ENCODE measurements at regions not wholly inside any gene's neighbourhood (a gene's known extent, or its start where the extent isn't known, plus 50 kb on each side); places are given as distances from the start of the nearest gene placed in this dataset.
A peak's percentile ranks its signal among the peaks of the same experiment; 100 is the strongest.
"Not testable (repeated sequence)": the region's sequence is repeated elsewhere in the genome, so short reads cannot be mapped to it uniquely, and the experiment has no call there.

GRCh38 chr3:21962456-21962855 lies 211.4 kb upstream of the ZNF385D start:
- no peak overlapping the region for H3K4me3 ChIP-seq (ENCODE audit: low read length)
- TF ChIP-seq, protein P1, sequence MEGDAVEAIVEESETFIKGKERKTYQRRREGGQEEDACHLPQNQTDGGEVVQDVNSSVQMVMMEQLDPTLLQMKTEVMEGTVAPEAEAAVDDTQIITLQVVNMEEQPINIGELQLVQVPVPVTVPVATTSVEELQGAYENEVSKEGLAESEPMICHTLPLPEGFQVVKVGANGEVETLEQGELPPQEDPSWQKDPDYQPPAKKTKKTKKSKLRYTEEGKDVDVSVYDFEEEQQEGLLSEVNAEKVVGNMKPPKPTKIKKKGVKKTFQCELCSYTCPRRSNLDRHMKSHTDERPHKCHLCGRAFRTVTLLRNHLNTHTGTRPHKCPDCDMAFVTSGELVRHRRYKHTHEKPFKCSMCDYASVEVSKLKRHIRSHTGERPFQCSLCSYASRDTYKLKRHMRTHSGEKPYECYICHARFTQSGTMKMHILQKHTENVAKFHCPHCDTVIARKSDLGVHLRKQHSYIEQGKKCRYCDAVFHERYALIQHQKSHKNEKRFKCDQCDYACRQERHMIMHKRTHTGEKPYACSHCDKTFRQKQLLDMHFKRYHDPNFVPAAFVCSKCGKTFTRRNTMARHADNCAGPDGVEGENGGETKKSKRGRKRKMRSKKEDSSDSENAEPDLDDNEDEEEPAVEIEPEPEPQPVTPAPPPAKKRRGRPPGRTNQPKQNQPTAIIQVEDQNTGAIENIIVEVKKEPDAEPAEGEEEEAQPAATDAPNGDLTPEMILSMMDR (IDR thresholded peaks at IDR 0.05; ENCODE audit: insufficient read depth, low read depth, low read length, missing control alignments) = no peak
- no peak for DNase-seq (ENCODE audit: low read depth)

GRCh38 chr3:21966457-21966856 lies 215.4 kb upstream of the ZNF385D start:
- H3K4me3 ChIP-seq (ENCODE audit: low read length); DNase-seq (ENCODE audit: low read depth): not testable (repeated sequence)

- TF ChIP-seq, protein P1 (IDR thresholded peaks at IDR 0.05; ENCODE audit: insufficient read depth, low read depth, low read length, missing control alignments) = no peak
- H3K4me3 ChIP-seq (ENCODE audit: low read length) = no peak overlapping the region
- peak; percentile 54 for DNase-seq (ENCODE audit: low read depth)
Observed at GRCh38 chr3:21979706-21980105, 228.7 kb upstream of the ZNF385D start.

DNA sequence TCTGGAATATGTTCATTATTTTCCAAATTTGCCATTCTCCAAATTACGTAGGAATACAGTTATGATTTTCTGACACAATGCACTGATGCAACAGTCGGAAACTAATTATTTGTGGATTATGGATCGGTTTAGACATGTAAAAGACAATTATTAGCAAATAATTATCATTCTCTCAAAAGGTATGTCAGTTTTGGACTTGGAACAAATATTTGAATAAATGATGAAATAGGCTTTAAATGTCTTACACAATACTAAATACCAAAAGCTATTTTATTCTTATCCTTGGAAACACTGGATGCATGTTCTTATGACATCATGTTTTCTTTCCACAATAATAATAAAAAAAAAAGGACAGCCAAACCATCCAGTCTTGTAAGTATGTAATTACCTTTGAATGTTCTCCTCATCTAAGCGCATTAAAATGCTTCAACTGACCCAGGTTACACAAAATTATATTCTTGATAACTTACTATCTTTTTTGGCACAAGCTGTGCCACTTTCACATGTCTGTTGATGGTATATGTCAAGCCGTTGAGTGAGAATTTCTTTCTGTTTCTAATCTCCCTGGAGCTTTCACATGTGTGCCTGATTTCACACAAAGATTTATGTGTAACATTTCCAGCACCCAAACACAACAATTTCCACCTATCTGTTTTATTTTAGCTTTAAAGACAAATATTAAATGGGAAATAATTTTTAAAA lies 238.5 kb upstream of the ZNF385D start:
- no peak for DNase-seq (ENCODE audit: low read depth)
- H3K4me3 ChIP-seq (ENCODE audit: low read length) = no peak overlapping the region
- TF ChIP-seq, protein P1 (IDR thresholded peaks at IDR 0.05; ENCODE audit: insufficient read depth, low read depth, low read length, missing control alignments) = no peak

- DNase-seq (ENCODE audit: low read depth) = no peak
- TF ChIP-seq, protein P1 (IDR thresholded peaks at IDR 0.05; ENCODE audit: insufficient read depth, low read depth, low read length, missing control alignments) = no peak
- no peak overlapping the region for H3K4me3 ChIP-seq (ENCODE audit: low read length)
Observed at GRCh38 chr3:21991061-21991460, 240.1 kb upstream of the ZNF385D start.

DNA sequence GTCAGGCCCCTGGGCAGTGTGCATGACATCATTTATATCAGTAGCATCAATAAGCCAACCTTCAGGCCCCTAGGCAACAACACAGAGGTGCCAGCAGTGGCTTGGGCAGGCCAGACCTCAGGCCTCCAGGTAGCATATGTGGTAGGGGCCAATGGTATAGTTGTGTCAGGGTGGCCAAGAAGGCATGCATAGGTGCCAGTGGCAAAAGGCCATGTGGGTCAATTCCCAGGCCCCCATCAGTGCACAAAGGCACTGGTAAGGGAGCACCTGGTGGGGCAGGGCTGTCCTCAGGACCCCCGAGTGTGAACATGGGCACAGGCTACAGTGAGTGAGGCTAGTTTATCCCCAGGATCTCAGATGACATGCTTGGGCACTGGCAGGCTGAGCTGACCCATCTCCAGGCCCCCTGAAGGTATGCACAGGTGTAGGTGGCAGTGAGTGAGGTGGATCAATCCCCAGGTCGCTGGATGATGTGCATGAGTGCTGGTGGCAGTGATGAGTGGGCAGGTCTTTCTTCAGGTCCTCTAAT lies 244.1 kb upstream of the ZNF385D start:
- no peak overlapping the region for H3K4me3 ChIP-seq (ENCODE audit: low read length)
- TF ChIP-seq, protein P1 (IDR thresholded peaks at IDR 0.05; ENCODE audit: insufficient read depth, low read depth, low read length, missing control alignments) = no peak
- no peak for DNase-seq (ENCODE audit: low read depth)

DNA sequence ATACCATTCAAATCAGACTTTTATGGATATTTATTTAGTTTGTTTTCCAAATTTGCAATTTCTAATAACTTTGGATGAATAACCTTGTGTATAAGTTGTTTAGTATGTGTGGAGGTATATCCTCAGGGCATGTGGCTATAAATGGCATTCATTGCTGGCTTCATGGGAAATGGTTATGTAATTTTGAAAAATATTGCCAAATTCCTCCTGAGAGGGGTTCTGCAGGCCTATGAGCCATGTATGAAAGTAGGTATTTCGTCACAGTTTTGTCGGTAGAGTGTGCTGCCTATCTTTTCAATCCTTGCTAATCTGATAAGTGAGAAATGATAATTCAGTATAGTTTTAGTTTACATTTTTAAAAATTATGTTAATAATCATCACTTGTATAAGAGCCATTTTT lies 256.4 kb upstream of the ZNF385D start:
- TF ChIP-seq, protein P1 (IDR thresholded peaks at IDR 0.05; ENCODE audit: insufficient read depth, low read depth, low read length, missing control alignments) = no peak
- H3K4me3 ChIP-seq (ENCODE audit: low read length) = no peak overlapping the region
- peak; percentile 70 for DNase-seq (ENCODE audit: low read depth)

All from epithelial cell of esophagus (primary cell).